HG02642 (cell line): ENCODE measurements at regions not wholly inside any gene's neighbourhood (a gene's known extent, or its start where the extent isn't known, plus 50 kb on each side); places are given as distances from the start of the nearest gene placed in this dataset.
"Not testable (repeated sequence)": the region's sequence is repeated elsewhere in the genome, so short reads cannot be mapped to it uniquely, and the experiment has no call there.

Experiments used
- ATAC-seq: cut with Tn5 transposase; IDR thresholded peaks from one replicate; pipeline ENCODE4 v1.9.1; 2021; ENCODE audit warnings: mild to moderate bottlenecking; ENCODE audit not compliant: unreplicated experiment, poor library complexity

DNA sequence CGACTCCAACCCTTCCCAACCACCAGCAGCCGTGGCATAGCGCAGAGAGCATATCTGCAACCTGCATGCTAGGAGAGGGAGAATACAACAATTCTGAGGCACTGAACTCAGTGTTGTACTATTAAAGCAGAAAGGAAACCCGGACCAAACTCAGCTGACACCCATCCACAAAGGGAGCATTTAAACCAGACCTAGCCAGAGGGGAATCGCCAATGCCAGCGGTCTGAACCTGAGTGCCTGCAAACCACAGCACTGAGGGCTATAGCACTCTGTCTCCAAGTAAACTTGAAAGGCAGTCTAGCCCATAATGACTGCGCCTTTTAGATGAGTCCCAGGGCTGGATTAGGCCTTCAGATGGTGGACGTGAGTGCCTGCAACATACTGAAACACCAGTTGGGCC, 494.4 kb upstream of the PTPRD start:
- ATAC-seq: no peak

DNA sequence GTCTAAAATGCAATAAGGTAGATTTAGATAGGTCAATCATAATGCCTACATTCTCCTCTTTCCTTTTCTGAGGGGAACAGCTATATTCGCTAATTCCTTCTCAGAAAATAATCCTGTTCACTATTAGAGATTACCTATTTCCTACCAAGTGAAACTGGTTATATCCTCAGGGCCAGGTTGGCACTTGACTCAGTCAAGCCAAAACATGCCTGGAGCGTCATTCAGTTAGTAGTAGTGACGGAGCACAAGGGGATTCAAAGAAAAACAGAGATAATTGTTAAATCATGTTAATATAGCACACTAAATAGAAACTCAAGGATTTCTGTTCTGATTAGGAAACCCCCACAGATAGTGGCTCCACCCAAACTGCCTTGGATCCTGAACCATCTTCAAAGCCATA, 515.4 kb upstream of the PTPRD start:
- ATAC-seq: no peak

DNA sequence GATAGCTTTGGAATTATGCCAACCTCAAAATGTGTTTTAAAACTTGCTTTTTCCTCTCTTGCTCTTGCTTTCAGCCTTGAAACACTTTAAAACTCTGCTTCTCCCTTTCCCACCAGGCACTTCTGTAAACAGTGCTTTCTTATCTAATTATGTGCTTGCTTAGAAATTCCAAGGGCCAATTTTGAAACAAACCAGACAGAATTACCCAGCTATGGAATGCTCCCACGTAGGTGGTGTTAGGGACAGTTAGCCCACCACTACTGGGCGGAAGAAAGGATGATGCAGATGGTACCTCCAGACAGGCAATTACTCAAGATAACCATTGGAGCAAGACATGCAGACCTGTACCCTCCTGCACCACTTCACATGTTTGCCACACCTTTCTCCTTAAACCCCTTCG, 523.0 kb upstream of the PTPRD start:
- no peak for ATAC-seq

DNA sequence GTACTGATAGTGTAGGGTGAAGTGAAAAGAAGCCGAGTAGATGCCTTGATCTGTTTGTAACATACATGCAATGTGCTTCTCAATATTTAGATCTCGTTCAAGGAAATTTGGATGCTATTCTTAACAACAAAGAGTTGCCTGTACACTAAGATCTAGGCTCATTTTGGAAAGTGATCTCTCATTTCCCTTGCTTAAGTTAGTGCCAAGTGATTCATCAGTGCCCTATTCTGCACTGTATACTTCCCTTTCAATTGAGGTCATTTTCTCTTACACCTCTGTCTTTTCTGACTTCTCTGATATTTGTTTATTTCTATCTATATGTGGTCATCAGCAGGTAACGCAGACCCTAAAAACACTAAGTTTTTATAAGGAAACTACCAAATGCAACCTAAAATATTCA, 528.6 kb upstream of the PTPRD start:
- no peak for ATAC-seq

DNA sequence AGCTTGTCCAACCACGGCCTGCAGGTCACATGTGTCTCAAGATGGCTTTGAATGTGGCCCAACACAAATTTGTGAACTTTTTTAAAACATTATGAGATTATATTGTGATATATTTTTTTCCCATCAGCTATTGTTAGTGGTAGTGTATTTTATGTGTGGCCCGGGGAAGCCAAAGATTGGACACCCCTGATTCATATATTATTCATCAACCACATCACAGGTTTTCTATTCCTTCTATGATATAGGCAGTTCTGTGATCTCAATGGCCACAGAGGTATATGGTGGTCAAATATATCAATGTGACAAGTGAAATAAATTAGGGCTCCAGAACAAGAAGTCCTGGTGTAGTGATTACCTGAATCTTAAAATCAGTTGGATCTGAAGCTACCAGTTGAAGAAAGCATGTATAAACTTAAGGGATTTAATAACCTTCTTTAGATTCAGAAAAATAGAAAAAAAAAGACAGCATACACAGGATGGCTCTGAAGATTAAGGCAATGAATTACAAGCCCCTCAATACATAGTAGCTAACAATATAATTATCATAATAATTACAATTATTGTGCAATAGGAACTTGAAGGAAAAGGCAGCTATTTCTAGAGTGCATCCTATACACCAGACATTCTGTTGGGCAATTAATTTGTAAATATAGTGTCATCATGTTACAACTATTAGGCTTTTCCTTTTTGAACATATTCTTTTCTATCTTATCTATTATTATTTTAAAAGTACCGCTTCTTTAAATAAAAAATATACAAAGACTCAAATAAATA, 530.4 kb upstream of the PTPRD start:
- ATAC-seq: no peak

DNA sequence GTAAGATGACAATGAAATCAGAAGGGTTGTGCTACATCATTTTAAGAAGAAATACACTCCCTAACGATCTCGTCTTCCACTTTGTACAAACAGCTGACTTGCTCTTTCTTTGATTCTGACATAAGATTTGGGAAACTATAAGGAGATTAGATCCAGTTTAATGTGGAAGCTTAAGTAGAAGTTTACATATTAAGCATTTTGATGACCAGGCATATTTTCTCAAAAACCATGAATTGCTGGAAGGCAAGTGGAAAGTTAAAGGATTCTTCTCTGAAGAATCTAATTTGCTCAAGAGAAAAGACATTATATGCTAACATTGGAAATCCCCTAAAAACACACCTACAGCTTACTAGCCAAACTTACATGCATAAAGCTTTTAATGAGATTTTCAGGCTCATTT, 531.9 kb upstream of the PTPRD start:
- ATAC-seq: no peak

DNA sequence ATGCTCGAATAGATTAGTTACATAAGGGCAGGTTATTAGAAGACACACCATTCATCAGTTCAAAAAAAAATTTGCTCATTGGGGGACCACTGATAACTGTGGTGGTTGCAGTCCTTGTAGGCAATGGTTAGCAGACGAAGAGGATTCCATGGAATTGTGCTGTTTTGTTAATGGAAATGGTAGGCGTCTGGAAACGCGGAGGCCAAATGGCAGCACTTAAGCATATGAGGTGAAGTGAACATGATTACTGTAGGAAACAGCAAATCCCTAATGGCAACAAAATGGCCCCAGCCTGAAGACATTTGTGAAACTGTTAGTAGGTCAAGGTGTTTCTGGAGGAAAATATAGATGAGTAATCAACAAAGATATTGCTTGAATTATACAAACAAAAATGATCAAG, 535.4 kb upstream of the PTPRD start:
- ATAC-seq: no peak

DNA sequence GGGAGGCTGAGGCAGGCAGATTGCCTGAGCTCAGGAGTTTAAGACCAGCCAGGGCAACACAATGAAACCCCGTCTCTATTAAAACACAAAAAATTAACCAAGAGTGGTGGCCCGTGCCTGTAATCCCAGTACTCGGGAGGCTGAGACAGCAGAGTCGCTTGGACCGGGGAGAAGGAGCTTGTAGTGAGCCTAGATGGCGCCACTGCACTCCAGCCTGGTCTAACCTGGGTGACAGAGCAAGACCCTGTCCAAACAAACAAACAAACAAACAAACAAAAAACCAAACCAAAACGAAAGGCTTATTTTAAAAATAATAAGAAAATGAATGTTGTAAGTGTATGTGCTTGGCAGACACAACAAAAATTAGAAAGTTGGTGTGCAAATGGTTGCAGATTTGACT, 536.3 kb upstream of the PTPRD start:
- ATAC-seq: no peak

DNA sequence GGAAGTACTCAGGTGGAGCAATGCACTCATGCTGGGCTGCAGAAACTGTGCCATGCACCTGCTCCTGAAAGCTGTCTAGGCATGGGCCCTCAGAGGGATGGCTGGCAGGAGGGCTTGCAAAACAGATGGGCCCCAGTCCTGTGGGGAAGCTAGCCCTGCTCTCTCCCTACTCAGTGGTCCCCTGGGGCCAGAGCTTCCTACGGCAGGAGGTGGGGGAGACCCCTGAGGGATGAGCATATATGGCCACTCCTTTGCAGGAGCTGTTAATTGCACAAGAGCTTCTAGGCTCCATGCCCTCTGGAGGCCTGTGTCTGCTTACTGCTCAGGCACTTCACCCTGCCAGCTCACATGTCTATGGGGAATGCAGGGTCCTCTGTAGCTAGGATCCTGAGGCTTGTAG, 545.3 kb upstream of the PTPRD start:
- no peak for ATAC-seq

DNA sequence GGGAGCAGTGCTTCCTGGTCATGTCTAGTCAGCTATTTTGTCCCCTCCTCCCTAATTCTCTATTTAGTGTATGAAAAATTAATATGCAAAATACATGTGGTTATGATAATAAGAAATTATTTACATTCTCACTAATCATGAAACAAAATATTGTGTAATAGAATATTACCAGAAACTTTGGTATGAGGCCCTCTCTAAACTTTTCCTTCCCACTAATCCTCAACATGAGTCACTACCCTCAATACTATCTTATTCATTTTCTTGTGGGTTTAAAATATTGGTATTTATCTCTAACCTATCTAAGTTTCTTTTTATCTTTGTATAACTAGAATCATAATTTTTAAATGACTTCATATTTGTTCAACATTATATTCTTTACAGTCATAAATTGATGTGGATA, 545.9 kb upstream of the PTPRD start:
- ATAC-seq: no peak

DNA sequence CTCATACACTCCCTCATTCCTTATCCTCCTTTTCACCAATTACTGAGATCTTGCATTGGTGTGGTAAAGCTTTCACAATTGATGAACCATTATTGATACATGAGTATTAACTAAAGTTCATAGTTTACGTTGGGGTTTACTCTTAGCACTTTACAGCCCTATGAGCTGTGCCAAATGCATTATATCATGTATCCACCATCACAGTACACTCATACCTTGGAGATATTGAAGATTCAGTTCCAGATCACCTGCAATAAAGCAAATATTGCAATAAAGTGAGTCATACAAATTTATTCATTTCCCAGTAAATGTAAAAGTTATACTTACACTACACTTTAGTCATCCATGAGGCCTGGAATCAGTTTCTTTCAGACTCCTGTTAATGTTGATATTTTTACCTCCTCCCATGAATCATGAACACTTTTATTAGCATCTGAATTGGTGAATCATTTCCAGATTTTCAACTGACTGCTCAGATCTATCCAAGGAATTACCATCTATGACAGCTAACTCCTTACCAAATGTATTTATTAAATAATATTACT, 546.6 kb upstream of the PTPRD start:
- no peak for ATAC-seq

DNA sequence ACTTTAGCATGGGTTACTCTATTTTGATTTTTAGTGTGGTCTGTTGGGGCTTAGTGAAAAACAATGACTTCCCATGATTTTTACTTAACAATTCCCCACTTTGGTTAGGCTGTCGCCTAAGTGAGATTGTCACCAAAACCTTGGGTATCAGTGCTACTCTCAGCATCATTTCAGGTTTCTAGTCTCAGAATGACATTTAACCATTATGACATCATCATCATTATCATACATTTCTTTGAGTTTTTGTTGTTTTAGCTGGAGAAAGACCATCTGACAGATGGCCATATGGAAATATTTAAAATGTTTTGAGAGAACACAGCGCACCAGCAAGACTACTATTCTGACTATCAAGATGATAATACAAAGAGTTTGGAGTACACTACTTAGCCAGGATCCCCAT, 551.0 kb upstream of the PTPRD start:
- no peak for ATAC-seq

DNA sequence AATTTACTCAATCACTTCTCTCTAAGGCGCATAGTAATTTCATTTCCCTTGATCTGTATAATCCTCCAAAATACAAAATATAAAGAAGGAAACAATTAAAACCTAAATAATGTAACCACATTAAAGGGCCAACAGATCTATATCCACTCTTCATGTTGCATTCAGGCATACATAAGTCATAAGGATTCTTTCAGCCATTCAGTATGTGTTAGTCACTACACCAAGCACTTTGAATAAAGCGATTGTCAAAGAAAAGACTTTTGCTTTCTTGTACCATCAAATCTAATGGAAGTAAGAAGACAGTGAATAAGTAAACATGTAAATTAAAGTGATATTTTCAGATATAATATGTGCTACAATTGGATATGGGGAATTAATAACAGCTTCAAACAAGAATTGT, 569.2 kb upstream of the PTPRD start:
- no peak for ATAC-seq

DNA sequence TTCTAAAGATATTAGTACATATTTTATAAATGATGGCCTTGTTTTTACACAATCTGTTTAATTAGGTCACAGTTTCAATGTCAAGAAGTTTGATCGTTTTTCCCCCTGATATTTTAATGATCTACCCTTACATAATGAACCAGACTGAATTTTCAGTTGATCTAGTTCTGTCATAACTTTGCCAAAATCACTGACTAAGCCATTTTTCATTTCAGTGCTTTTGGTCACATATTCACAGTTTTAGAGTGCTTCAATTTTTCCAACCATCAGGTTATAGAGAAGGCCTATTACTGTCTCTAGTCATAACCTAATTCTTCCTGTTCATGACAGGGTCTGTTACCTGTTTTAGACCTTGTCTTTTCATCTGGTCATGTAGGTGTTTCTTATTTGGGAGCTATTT, 577.9 kb upstream of the PTPRD start:
- no peak for ATAC-seq

DNA sequence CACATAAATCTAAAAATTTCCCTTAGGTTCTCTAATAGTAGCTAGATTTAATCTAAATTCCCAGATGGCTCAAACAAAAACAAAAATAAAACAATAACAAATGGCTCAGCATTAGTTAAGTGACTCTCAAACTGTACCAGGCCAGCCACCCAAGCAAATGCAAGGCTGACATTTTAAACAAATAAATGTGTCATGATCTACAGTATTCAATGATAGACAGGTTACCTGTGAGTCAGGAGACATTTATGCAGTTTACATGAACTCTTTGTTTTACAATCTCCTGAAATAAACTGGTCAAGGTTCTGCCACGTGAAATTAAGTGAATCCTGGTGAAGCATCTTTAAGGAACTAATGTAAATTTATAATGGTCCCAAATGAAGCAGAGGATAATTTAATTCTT, 580.2 kb upstream of the PTPRD start:
- no peak for ATAC-seq

DNA sequence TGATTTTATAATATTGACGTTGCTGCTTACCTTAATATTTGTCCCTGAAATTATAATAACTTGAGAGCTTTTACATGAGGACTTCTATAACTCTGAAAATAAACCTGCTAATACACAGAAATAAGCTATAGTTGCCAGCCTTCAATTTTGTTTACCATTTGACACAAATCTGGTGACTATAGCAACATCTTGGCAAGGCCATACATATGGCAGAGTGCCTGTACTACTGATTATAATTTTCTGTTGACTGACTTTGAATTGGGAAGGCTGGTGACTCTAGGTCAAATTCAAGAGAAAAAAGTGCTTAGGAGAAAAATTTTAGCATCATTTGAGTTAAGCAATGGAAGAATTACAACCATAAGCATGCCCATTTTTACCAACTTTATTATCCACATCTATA, 581.4 kb upstream of the PTPRD start:
- no peak for ATAC-seq

DNA sequence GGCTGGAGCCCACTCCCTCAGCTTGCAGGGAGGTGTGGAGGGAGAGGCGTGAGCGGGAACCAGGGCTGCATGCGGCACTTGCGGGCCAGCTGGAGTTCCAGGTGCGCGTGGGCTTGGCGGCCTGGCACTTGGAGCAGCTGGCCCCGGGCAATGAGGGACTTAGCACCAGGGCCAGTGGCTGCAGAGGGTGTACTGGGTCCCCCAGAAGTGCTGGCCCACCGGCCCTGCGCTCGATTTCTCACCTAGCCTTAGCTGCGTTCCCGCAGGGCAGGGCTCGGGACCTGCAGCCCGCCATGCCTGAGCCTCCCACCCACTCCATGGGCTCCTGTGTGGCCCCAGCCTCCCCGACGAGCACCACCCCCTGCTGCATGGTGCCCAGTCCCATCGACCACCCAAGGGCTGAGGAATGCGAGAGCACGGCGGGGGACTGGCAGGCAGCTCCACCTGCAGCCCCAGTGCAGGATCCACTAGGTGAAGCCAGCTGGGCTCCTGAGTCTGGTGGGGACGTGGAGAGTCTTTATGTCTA, 584.1 kb upstream of the PTPRD start:
- not testable (repeated sequence) for ATAC-seq

DNA sequence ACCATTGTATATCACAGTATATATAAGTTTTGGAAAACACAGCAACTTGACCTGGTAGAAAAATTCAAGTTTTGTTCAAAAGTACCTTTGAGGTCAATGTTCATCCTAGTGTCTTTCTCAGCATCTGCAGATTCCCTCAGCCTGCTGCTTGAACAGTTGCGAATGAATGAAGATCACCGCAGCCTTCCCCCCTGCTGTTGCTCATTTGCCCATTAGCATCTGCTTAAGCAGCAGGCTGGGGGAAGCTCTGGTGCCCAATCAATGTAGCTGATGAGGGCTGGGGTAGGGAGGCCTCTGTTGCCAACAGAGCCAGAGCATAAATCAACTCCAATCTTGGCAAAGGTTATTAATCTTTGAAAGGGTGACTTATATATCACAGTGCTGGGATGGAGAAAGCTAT, 586.5 kb upstream of the PTPRD start:
- ATAC-seq: no peak

DNA sequence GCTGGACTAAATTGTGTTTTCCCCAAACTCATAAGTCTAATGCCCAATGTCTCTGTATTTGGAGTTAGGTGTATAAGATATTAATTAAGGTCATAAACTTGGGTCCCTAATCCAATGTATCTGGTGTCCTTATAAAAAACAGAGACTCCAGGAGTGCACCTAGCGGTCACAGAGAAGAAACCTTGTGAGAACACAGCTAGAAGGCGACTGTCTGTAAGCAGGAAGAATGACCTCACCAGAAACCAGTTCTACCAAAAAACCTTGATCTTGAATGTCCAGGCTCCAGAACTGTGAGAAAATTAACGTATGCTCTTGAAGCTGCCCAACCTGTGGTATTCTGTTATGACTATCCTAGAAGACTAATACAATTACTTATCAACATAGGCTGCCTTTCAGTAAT, 591.7 kb upstream of the PTPRD start:
- no peak for ATAC-seq

DNA sequence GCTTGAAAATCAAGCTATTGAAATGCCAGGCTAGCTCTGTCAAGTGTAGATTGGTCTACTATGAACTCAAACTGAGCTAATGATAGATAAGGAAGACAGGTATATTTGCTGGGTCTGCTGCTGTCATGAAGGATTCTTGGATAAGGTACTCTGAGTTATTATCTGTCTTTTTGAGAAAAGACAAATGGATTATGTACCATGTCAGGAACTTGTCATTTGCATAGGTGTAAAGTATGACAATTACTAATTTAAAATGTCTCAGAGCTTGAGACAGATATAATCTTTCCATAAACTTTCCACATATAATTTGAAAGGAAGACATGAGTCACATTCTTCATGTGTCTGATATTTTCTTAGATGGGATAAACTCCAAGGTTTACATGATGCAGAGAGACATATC, 594.1 kb upstream of the PTPRD start:
- no peak for ATAC-seq

DNA sequence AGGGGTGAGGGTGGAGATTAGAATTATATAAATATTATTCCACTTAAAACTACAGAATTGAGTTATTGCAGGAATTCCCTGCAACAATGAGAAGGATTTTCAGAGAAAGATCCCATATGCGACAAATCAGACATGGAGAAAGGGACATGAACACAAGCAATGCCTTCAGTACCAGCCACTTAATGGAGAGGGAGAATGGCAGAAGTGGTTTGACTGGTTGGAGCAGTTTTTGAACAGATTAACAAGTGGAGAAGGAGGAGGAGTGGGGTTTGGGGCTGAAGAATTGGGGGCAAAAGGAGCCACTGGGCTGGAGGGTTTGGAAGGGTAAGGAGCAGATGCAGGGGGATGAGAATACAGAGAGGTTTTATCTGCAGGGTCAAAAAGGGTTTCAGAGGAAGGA, 620.9 kb upstream of the PTPRD start:
- no peak for ATAC-seq

DNA sequence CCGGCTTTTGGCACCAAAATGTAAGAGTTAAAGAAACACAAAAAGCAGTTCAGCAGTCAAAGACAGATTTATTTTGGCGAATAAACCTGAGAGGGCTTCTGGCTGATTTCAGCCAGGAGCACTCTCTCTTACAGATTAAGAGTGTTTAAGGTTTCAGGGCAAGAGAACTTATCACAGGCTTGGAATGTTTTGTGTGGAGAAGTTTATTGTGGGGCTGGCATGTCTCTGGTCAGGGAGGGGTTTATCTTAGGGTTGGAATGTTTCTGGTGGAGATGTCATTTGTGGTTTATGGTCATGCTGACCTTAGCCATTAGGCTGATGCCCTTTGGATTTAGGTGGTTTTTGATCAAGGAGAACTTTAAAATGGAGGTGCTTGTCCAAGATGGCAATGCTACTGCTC, 622.3 kb upstream of the PTPRD start:
- ATAC-seq: no peak
